CD8-positive, alpha-beta memory T cell (primary cell): ENCODE measurements at regions not wholly inside any gene's neighbourhood (a gene's known extent, or its start where the extent isn't known, plus 50 kb on each side); places are given as distances from the start of the nearest gene placed in this dataset.
"Not testable (repeated sequence)": the region's sequence is repeated elsewhere in the genome, so short reads cannot be mapped to it uniquely, and the experiment has no call there.

Source experiments
- CTCF ChIA-PET: fragments of 350-600 bp; sonication (Branson Sonifier 250); formaldehyde crosslinking; loops from one replicate; lab custom pipeline; 2021; ENCODE audit warnings: antibody characterized with exemption; lab: Charles Lee
- POLR2A ChIA-PET: fragments of 350-600 bp; sonication (Branson Sonifier 250); formaldehyde crosslinking; loops from one replicate; lab custom pipeline; 2021; ENCODE audit warnings: antibody characterized with exemption; lab: Charles Lee
- DNase-seq, 5 donors: peaks; one replicate each; pipeline versions ENCODE4 v3.0.0 to v3.0.0-alpha.2; 2020 to 2022; ENCODE audit warnings: mixed read lengths in 1 of 5
- H3K27ac ChIP-seq: one replicate; pipeline ENCODE4 v1.7.0; 2013; ENCODE audit warnings: low read depth, mild to moderate bottlenecking, low read length, moderate library complexity
- H3K27me3 ChIP-seq: 2 replicates; pipeline ENCODE4 v1.7.0; 2013; ENCODE audit warnings: low read length, mild to moderate bottlenecking; ENCODE audit not compliant: insufficient read depth, poor library complexity, severe bottlenecking
- H3K36me3 ChIP-seq: 2 replicates; pipeline ENCODE4 v1.7.0; 2013; ENCODE audit warnings: mild to moderate bottlenecking, low read length, moderate library complexity; ENCODE audit not compliant: insufficient read depth
- H3K4me1 ChIP-seq: 2 replicates; pipeline ENCODE4 v1.7.0; 2013; ENCODE audit warnings: mild to moderate bottlenecking, low read length, moderate library complexity; ENCODE audit not compliant: insufficient read depth
- H3K4me3 ChIP-seq: 2 replicates; pipeline ENCODE4 v1.7.0; 2013; ENCODE audit warnings: mild to moderate bottlenecking, low read length
- H3K9me3 ChIP-seq: 2 replicates; pipeline ENCODE4 v1.7.0; 2013; ENCODE audit warnings: mild to moderate bottlenecking, low read length
- H3K27ac Mint-ChIP-seq, 8 donors: one replicate each; pipeline ENCODE4 v1.8.0; 2020 to 2021; ENCODE audit warnings: mixed read lengths in 8 of 8, mild to moderate bottlenecking in 6 of 8, inconsistent platforms in 3 of 8, moderate library complexity in 3 of 8
- H3K27me3 Mint-ChIP-seq, 2 donors: one replicate each; pipeline ENCODE4 v1.8.0; 2020 to 2021; ENCODE audit warnings: mixed read lengths in 2 of 2, mild to moderate bottlenecking in 1 of 2, moderate library complexity in 1 of 2
- H3K36me3 Mint-ChIP-seq, 3 donors: one replicate each; pipeline ENCODE4 v1.8.0; 2020 to 2021; ENCODE audit warnings: mixed read lengths in 3 of 3, inconsistent platforms in 1 of 3, mild to moderate bottlenecking in 1 of 3
- H3K4me1 Mint-ChIP-seq, 3 donors: one replicate each; pipeline ENCODE4 v1.8.0; 2020 to 2021; ENCODE audit warnings: mixed read lengths in 3 of 3, inconsistent platforms in 1 of 3, mild to moderate bottlenecking in 1 of 3
- H3K4me3 Mint-ChIP-seq, 7 donors: one replicate each; pipeline ENCODE4 v1.8.0; 2020 to 2021; ENCODE audit warnings: mixed read lengths in 7 of 7, mild to moderate bottlenecking in 6 of 7, moderate library complexity in 4 of 7, inconsistent platforms in 2 of 7
- H3K9me3 Mint-ChIP-seq, 5 donors: one replicate each; pipeline ENCODE4 v1.8.0; 2020 to 2022; ENCODE audit warnings: mixed read lengths in 5 of 5, mild to moderate bottlenecking in 3 of 5, moderate library complexity in 2 of 5, inconsistent platforms in 1 of 5

DNA sequence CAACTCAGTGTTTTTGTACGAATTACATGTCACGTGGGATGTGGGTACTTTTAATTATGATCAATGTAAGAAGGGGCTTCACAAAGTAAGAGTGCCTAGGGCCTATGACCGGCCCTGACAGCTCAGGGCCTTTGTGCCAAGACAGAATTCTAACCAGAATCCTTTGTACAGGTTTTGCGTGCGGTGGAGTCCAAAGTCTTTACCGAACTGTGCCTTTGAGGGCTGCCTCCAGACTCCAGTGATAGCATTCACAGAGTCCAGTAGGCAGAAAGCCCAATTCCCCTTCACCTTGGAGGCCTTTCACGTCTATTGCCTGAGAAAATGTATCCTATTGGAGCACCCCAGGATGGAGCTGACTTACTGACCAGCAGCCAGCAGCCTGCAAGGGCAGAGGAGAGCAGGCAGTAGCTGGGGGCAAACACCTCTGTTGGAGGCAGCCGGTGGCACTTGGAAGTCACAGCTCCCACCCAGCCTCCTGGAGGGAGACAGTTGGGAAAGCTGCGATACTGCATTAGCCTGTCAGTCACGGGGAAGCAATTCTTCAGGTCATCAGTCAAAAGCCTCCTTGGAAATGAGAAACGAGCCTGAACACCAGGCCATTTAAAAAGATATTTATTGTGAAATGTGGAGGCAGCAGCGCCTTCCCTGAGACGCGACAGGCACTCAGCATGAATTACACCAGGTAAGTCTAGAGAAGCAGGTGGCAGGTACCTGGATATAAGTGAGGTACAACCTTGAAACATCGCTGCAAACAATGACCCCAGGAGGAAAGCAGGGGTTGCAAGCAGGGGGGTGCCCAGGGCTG is 98.1 kb upstream of the CDYL2 start:
- H3K27ac ChIP-seq = no peak overlapping the region
- H3K36me3 ChIP-seq = no peaks in the 10 kb centered on the region
- no peaks in the 10 kb centered on the region for H3K9me3 Mint-ChIP-seq
- no peaks in the 10 kb centered on the region for H3K36me3 Mint-ChIP-seq
- H3K4me3 ChIP-seq = no peak overlapping the region
- H3K9me3 ChIP-seq = no peaks in the 10 kb centered on the region
- no peaks in the 10 kb centered on the region for H3K27me3 ChIP-seq
- H3K27ac Mint-ChIP-seq = peak overlapping the region in 2 of 8 donors; percentile 48 to 64
- no peak overlapping the region for H3K4me3 Mint-ChIP-seq
- CTCF ChIA-PET = no interaction called here
- DNase-seq = no peak
- no peaks in the 10 kb centered on the region for H3K4me1 Mint-ChIP-seq
- POLR2A ChIA-PET = no interaction called here
- peaks cover 6 to 16% of the 10 kb centered on the region in 2 donors for H3K27me3 Mint-ChIP-seq
- no peaks in the 10 kb centered on the region for H3K4me1 ChIP-seq

DNA sequence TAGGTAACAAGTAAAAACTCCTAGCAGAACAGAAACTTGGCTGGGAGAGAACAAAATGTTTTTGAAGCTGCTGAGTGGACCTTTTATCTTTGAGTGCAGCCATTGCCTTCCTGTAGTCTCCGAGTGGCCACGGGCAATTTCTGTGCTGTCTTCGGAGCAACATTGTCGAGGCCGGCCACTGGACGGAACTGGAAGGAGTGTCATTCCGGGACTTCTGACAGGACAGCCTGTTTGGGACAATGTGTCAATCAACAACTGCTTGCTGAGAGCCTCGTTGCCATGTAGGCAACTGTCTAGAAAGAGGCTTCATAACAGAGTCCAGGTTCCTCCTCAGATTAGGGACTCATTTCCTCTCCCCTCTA is 96.2 kb upstream of the CDYL2 start:
- no peaks in the 10 kb centered on the region for H3K9me3 Mint-ChIP-seq
- Histone ChIP-seq H3K27ac (no peak overlapping the region), H3K4me3 (no peak overlapping the region), H3K27me3 (no peaks in the 10 kb centered on the region), H3K9me3 (no peaks in the 10 kb centered on the region), H3K36me3 (no peaks in the 10 kb centered on the region), H3K4me1 (no peaks in the 10 kb centered on the region)
- H3K36me3 Mint-ChIP-seq = peaks cover 0 to 3% (median 0%) of the 10 kb centered on the region in 3 donors
- H3K4me3 Mint-ChIP-seq = no peak overlapping the region
- DNase-seq = no peak
- no peaks in the 10 kb centered on the region for H3K4me1 Mint-ChIP-seq
- ChIA-PET POLR2A (no interaction called here), CTCF (no interaction called here)
- H3K27me3 Mint-ChIP-seq = peaks cover 8 to 21% of the 10 kb centered on the region in 2 donors
- H3K27ac Mint-ChIP-seq = no peak overlapping the region

DNA sequence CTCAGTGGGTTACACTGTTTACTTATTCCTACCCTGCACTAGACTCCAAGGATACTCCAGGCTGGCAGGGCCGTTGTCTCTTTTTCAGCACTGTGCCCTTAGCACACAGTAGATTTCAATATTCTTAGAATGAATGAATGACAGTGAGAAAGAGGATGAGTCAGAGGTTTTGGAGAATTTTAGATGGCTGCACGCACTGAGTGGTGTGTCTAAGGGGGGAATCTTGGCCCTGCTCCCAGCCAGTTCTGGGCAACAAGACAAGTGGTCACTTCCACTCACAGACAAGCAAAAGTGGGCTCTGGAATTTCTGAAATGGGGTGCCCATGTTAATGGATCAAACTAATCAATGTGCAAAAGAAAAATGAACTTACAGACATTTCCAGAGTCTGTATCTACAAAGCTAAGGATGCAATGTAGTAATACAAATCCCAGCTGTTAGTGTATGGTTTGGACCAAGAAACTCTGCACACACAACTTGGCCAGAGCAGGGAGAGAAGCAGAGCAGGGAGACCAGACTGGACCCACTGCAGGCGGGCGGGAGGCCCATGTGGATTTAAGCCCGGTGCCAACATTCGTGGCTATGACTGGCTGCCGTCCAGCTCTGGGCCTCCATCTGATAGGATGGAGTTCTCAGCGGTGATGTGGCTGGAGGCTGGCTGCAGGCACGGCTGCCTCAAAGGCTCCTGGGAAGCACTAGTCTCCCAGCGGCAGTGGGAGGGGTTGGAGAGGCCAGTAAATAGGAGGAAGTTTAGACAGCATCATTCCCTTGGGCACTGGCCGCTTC is 95.6 kb upstream of the CDYL2 start:
- Histone ChIP-seq H3K36me3 (no peaks in the 10 kb centered on the region), H3K27ac (no peak overlapping the region), H3K27me3 (no peaks in the 10 kb centered on the region), H3K4me1 (no peaks in the 10 kb centered on the region), H3K4me3 (no peak overlapping the region), H3K9me3 (no peaks in the 10 kb centered on the region)
- Mint-ChIP-seq H3K36me3 (peaks cover 0 to 3% (median 0%) of the 10 kb centered on the region in 3 donors), H3K4me3 (no peak overlapping the region), H3K9me3 (no peaks in the 10 kb centered on the region), H3K27me3 (peaks cover 8 to 21% of the 10 kb centered on the region in 2 donors), H3K4me1 (no peaks in the 10 kb centered on the region), H3K27ac (no peak overlapping the region)
- no peak for DNase-seq
- ChIA-PET POLR2A (no interaction called here), CTCF (no interaction called here)

GRCh38 chr16:80896776-80897175 is 92.4 kb upstream of the CDYL2 start:
- no peaks in the 10 kb centered on the region for H3K4me1 Mint-ChIP-seq
- DNase-seq = no peak
- no peaks in the 10 kb centered on the region for H3K9me3 ChIP-seq
- POLR2A ChIA-PET = no interaction called here
- no peak overlapping the region for H3K4me3 Mint-ChIP-seq
- peaks cover 8 to 21% of the 10 kb centered on the region in 2 donors for H3K27me3 Mint-ChIP-seq
- no peaks in the 10 kb centered on the region for H3K4me1 ChIP-seq
- H3K4me3 ChIP-seq = no peak overlapping the region
- H3K27ac ChIP-seq = no peak overlapping the region
- no peak overlapping the region for H3K27ac Mint-ChIP-seq
- H3K36me3 ChIP-seq = no peaks in the 10 kb centered on the region
- no peaks in the 10 kb centered on the region for H3K9me3 Mint-ChIP-seq
- CTCF ChIA-PET = no interaction called here
- no peaks in the 10 kb centered on the region for H3K27me3 ChIP-seq
- H3K36me3 Mint-ChIP-seq = peaks cover 0 to 3% (median 0%) of the 10 kb centered on the region in 3 donors

GRCh38 chr16:80894091-80894490 is 89.7 kb upstream of the CDYL2 start:
- no peaks in the 10 kb centered on the region for H3K4me1 ChIP-seq
- no peak overlapping the region for H3K27ac ChIP-seq
- CTCF ChIA-PET = no interaction called here
- Mint-ChIP-seq H3K36me3 (peaks cover 0 to 3% (median 0%) of the 10 kb centered on the region in 3 donors), H3K27ac (no peak overlapping the region), H3K9me3 (no peaks in the 10 kb centered on the region), H3K27me3 (peaks cover 4 to 9% of the 10 kb centered on the region in 2 donors), H3K4me3 (no peak overlapping the region), H3K4me1 (no peaks in the 10 kb centered on the region)
- H3K27me3 ChIP-seq = no peaks in the 10 kb centered on the region
- no peaks in the 10 kb centered on the region for H3K36me3 ChIP-seq
- no peak for DNase-seq
- H3K4me3 ChIP-seq = no peak overlapping the region
- POLR2A ChIA-PET = no interaction called here
- no peaks in the 10 kb centered on the region for H3K9me3 ChIP-seq

DNA sequence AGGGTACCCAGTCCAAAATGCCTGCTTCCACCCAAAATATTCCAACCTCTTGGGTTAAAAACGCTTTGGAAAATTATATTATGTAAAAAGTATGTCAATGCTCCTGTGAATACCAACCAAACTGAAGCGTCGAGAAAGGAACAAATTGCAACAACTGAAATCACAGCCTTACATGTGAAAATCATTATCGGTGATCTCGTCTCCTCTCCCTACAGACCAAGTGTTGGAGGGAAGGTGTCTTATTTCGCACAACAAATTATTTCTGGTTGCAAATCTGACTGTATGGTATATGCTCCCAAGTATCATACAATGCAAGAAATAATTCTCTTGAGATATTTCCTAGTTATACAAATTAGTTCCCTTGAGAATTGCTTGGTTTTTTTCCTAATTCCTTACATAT is 89.3 kb upstream of the CDYL2 start:
- no peaks in the 10 kb centered on the region for H3K36me3 ChIP-seq
- ChIA-PET POLR2A (no interaction called here), CTCF (no interaction called here)
- H3K27me3 Mint-ChIP-seq = peaks cover 5 to 12% of the 10 kb centered on the region in 2 donors
- no peak for DNase-seq
- H3K4me1 Mint-ChIP-seq = no peaks in the 10 kb centered on the region
- no peak overlapping the region for H3K4me3 Mint-ChIP-seq
- H3K36me3 Mint-ChIP-seq = peaks cover 0 to 3% (median 0%) of the 10 kb centered on the region in 3 donors
- no peaks in the 10 kb centered on the region for H3K9me3 Mint-ChIP-seq
- no peak overlapping the region for H3K27ac ChIP-seq
- H3K27ac Mint-ChIP-seq = no peak overlapping the region
- H3K27me3 ChIP-seq = no peaks in the 10 kb centered on the region
- no peaks in the 10 kb centered on the region for H3K9me3 ChIP-seq
- H3K4me3 ChIP-seq = no peak overlapping the region
- H3K4me1 ChIP-seq = no peaks in the 10 kb centered on the region

DNA sequence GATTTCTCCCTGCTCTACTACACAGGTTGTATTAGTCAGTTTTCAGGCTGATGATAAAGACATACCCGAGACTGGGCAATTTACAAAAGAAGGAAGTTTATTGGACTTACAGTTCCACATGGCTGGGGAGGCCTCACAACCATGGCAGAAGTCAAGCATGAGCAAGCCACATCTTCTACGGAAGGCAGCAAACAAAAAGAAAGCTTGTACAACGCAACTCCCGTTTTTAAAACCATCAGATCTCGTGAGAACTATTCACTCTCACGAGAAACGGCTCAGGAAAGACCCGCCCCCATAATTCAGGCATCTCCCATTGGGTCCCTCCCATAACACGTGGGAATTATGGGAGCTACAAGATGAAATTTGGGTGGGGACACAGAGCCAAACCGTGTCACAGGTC is 88.0 kb upstream of the CDYL2 start:
- POLR2A ChIA-PET, CTCF ChIA-PET: not testable (repeated sequence)

GRCh38 chr16:80889779-80890359 is 85.5 kb upstream of the CDYL2 start:
- H3K36me3 Mint-ChIP-seq = no peaks in the 10 kb centered on the region
- H3K9me3 Mint-ChIP-seq = no peaks in the 10 kb centered on the region
- peaks cover 4 to 7% of the 10 kb centered on the region in 2 donors for H3K27me3 Mint-ChIP-seq
- no peak overlapping the region for H3K27ac ChIP-seq
- no peaks in the 10 kb centered on the region for H3K4me1 ChIP-seq
- CTCF ChIA-PET = no interaction called here
- H3K27me3 ChIP-seq = no peaks in the 10 kb centered on the region
- no peak overlapping the region for H3K27ac Mint-ChIP-seq
- H3K4me3 Mint-ChIP-seq = no peak overlapping the region
- H3K4me1 Mint-ChIP-seq = no peaks in the 10 kb centered on the region
- H3K36me3 ChIP-seq = no peaks in the 10 kb centered on the region
- no peak overlapping the region for H3K4me3 ChIP-seq
- H3K9me3 ChIP-seq = no peaks in the 10 kb centered on the region
- DNase-seq = no peak
- POLR2A ChIA-PET = no interaction called here

More for the DNA sequence above, 88.0 kb upstream of the CDYL2 start:
- not testable (repeated sequence) for H3K36me3 ChIP-seq, H3K4me3 ChIP-seq, DNase-seq, H3K9me3 ChIP-seq, H3K4me1 ChIP-seq, H3K27me3 ChIP-seq, H3K27ac Mint-ChIP-seq, H3K36me3 Mint-ChIP-seq, H3K4me3 Mint-ChIP-seq, H3K9me3 Mint-ChIP-seq, H3K4me1 Mint-ChIP-seq, H3K27ac ChIP-seq
- H3K27me3 Mint-ChIP-seq = peaks cover 6 to 12% of the 10 kb centered on the region in 2 donors
